ENCODE measurements at regions not wholly inside any gene's neighbourhood (a gene's known extent, or its start where the extent isn't known, plus 50 kb on each side); places are given as distances from the start of the nearest gene placed in this dataset.
A peak's percentile ranks its signal among the peaks of the same experiment; 100 is the strongest.
"Not testable (repeated sequence)": the region's sequence is repeated elsewhere in the genome, so short reads cannot be mapped to it uniquely, and the experiment has no call there.

DNA sequence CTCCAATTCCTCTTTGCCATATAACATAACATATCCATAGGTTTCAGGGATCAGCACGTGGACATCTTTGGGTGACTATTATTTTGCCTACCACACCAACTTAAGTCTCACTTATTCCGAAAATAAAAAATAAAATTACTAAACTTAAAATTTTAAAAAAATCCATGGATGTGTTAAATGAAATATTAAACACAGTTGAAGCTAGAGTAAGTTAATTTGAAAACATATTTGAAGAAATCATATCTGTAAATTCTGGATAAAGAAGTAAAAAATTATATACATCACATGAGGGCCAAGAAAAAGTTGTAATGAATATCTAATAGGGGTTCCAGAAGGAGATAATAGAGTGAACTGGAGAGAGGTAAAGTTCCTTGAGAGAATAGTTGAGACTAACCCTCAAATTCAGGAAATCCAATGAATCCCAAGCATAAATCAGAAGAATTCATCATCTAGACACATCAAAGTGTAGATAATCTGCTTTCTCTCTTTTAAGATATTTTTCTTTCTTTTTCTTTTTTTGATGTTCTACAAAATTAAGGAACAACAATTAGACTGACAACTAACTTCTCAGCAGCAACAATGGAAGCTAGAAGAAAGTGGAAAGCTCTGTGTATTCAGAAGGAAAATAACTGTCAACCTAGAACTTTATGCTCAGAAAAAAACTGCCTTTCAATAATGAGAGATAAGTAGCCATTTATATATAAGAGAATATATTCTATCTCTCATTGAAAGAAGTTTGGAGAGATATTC, 147.4 kb downstream of the ABHD5 start:
- DNase-seq (ENCODE audit: low read depth in 3 of 3): no peak

DNA sequence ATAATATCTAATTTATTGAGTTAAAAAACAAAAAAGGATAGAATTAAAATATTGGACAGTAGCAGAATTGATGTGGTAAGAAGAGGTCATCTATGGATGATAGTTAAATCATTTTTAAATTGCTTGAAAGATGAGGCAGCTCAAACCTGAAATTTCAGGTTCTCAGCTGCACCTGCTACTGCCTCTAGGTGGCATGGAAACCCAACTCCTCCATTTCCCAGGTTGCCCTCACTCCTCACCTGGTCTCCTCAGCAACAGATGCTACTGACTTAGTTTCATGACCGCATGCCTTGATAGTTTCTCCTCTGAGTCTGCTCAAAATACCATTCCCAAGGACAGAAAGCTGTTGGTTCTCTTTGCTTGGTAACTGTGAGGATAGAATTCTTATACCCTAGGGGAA, 148.1 kb downstream of the ABHD5 start:
- no peak for DNase-seq (ENCODE audit: low read depth in 3 of 3)

DNA sequence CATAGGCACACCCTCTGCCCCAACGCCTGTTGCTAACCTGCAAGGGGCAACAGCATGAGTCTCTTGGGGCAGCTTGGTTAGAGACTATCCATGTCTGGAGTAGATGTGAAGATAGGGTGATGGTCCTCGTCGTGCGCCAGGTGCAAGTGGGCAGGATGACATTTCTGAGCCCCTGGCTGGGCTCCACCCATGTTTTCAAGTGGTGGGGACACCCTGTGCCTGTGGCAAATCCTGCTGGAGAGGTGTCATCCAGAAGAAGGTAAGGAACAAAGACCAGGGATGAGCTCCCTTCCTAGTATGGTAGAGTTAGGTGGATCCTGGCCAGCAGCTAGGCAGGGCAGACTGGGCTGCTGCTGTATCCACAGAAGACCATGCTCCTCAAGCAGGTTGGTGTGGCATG, 152.6 kb downstream of the ABHD5 start:
- no peak for DNase-seq (ENCODE audit: low read depth in 3 of 3)

DNA sequence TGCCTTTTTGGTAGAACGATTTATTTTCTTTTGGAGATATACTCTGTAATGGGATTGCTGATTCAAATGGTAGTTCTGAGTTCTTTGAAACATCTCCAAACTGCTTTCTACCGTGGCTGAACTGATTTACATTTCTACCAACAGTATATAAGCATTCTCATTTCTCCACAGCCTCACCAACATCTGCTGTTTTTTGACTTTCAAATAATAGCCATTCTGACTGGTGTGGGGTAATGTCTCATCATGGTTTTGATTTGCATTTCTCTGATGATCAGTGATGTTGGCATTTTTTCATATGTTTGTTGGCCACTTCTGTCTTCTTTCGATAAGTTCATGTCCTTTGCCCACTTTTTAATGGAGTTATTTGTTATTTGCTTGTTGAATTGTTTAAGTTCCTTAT, 154.0 kb downstream of the ABHD5 start:
- DNase-seq (ENCODE audit: low read depth in 3 of 3): no peak

DNA sequence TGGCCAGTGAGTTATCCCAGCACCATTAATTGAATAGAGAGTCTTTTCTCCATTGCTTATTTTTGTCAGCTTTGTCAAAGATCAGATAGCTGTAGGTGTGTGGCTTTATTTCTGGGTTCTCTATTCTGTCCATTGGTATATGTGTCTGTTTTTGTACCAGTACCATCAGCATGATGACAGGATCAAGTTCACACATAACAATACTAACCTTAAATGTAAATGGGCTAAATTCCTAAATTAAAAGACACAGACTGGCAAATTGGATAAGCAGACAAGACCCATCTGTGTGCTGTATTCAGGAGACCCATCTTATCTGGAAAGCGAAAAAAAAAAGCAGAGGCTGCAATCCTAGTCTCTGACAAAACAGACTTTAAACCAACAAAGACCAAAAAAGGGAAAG, 154.8 kb downstream of the ABHD5 start:
- not testable (repeated sequence) for DNase-seq (ENCODE audit: low read depth in 3 of 3)

DNA sequence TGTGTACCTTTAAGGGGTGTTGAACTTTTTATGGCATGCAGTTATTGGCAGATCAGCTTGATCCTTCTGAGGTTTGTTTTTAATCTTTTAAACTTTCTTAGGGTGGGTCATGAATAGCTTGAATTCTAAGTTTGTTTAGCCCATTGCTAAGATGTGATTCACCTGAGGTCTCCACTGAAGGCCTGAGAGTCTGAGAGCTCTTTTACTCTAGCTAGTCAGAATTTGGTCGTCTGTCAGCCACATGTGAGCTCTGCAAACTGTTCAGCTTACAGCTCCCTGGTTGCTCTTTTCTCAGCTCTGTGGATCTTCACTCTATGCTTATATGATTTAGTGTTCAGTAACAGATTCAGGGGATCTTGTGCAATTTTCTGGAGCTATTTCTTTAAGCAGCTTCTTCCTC, 161.3 kb downstream of the ABHD5 start:
- DNase-seq (ENCODE audit: low read depth in 3 of 3): no peak

DNA sequence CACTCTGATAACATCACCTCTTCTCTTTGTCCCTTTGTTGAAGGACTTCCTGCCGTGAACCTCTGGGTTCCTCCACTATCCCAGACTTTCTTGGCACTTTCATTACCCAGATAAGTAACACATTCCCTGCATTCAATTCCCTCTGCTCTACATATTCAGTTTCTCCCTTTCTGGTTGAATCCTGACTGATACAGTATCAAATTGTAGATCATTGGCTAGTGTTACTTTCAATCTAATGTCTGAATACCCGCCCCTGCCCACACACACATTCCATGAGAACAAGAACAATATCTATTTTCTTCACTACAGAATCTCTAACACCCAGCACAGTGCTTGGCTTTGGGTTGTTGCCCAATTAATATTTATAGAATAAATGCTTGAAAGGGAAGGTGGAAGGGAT, 163.5 kb downstream of the ABHD5 start:
- no peak for DNase-seq (ENCODE audit: low read depth in 3 of 3)

DNA sequence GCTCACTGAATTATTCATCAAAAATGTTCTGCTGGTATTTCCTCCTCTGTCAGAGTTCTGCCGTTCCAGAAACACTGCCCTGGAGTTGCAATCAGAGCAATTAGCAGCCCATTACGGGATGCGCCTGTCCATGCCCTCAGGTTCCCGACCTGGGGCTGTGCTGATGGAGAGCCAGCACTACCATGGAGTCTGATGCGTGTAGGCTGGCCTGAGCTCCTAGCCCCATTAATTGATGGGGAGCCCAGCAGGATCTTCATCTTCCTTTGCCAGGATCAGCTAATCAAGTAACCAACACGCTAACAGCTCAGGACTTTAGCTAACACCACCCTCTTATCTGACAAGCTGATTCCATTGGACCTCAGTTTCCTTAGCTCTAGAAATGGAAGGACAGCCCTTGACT, 164.2 kb downstream of the ABHD5 start:
- DNase-seq (ENCODE audit: low read depth in 3 of 3): no peak

DNA sequence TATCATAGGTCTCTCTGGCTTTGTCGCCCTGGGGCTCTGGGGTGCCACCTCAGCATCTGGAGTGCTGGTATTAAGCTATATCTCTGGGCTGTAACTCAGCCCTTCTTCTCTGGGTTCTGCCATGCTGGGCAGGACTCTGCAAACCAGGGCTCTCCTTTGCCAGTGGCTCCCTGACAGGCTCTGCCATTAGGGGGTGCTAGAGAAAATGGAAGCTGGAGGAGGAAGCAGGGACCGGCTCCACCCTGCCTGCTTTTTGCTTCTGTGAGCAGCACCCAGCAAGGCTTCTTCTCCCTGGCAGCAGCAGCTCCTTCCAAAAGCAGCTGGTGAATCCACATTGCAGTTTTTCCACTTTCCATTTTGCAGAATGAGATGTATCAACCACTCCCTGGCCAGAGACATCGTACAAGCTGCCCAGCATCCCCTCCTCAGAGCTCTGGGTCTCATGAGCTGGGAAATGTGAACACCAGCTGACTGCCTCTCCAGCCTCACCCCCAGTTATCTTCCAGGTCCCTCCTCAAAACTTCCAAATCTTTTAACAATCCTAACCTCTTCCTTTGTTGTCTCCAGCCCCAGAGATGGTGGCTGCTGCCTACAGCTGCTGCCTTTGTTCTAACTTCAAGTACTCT, 165.0 kb downstream of the ABHD5 start:
- DNase-seq (ENCODE audit: low read depth in 3 of 3): peak in 1 of 3 experiments; percentile 30

DNA sequence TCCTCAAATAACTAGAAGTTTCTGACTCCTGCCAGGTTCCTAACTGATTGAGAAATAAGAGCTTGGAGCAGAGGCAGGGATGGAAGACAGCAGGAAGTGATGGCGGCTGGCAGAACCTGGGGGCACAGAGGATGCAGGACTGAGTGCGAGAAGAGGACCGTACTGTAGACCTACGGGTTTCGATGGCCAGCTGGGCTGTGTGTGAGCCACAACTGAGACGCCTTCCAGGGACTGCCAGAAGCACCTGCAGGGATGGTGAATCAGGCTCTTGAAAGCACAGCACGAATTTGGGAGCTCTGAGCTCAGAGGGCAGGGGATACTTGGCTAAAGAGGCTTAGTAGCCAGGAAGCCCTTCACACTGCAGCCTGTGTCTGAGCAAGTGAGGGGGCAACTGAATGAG, 165.6 kb downstream of the ABHD5 start:
- DNase-seq (ENCODE audit: low read depth in 3 of 3): no peak

DNA sequence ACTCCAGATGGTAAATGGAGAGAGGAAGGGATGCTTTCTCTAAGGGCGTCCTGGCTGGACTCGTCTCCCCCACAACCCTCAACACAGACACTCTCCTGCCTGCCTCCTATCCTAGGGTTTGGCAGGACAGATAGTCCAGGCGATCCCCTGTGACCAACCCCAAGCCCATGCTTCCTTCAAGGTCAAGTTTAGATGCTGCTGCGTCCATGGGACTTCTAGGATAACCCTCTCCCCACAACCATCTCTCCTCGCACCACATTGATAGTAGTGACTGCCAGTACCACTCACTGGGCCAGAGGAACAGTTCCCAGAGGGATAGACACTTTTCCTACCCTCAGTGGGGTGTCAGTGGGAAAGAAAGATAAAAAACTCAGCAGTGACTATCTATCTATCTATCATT, 166.0 kb downstream of the ABHD5 start:
- DNase-seq (ENCODE audit: low read depth in 3 of 3): no peak

DNA sequence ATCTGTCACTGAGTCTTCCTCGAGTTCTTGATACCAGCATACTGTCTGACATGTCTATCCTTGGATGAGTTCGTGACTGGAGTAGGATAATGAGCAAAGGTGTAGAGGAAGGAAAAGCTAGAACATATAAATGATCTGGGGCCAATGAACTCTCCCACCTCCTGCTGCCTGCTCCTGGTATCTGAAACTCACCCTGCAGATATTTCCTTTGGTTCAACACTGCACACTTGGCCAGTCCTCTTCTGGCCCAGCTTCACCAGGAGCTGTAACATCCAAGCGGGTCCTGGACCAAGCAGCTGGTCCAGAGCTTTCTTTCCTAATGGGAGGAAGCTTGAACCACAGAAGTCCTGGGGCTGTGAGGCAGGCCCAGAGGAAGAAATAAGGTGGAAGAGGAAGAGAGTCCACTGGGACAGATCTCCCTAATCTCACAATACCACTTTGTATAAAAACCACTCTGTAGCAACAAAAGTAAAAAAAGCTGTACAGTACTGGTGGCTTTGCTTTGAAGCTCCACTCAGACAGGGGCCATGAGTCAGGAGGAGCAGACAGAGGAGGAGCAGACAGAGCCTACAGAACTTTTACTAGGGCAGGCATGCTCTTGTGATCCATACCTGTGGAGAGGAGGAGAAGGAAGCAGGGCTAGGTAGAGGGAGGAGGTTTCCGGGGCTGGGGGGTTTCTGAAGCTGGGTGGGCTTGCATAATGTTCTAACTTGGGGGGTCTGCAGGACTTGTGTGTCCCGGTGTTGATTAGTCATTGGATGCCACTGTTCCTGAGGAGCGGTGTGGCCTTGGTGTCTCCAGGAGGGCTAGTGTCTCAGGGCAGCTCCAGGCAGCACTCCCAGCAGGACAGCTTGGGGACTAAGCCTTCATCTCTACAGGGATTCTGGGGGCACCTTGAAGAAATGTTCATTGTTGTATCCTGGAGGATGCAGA, 166.9 kb downstream of the ABHD5 start:
- no peak for DNase-seq (ENCODE audit: low read depth in 3 of 3)

DNA sequence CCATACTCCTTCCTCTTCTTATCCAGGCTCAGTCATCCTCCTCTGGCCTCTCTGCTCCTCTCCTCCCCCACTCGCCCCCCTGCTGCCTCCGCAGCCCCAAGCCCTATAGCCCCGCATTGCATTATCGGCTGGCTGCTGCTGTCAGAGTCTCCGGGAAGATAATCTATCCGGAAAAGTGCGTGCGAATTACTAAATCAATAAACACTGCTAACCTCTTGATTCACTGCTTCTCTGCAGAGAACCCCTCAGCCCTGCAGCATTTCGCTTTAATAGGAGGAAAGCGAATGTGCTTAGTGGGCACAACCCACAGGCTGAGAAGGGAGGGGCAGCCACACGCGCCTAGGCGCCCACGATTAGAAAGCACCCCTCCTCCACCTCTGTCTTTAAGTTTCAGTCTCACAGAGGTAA, 167.6 kb downstream of the ABHD5 start:
- DNase-seq (ENCODE audit: low read depth in 3 of 3): no peak

DNA sequence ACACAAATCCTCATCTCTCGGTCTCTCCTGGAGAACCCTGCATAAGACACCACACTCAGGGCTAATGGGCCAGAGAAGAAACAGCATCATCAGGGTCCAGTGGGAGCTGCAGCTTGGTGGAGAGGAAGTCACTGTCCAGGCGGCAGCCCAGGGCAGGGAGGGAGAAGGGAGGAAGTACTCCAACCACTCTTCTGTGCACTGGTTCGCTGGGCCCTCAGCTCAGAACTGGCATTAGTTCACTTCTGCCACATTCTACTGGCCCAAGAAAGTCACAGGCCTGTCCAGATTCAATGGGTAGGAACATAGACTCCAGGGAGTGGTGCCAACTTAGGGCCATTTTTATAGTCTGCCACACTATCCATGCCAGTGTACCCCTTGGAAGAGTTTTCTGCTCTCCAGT, 169.0 kb downstream of the ABHD5 start:
- no peak for DNase-seq (ENCODE audit: low read depth in 3 of 3)

DNA sequence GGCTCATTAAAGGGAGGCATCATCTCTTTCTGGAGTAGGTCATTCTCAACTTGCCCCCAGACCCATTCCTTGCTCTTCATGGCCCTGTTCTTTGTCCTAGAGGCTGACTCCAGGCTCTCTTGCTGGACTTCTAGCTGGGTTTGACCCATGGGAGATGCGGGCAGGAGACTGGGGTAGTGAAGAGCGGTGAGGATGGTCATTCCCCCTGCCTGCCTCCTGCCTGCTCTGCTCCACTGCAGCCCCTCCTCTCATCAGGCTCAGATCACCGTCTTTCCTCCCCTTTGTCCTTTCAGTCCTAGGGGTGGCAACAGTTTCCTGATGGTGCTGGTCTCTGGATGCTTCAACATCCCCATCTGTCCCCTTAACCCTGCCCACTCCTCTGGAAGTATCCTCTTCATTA, 170.9 kb downstream of the ABHD5 start:
- no peak for DNase-seq (ENCODE audit: low read depth in 3 of 3)

DNA sequence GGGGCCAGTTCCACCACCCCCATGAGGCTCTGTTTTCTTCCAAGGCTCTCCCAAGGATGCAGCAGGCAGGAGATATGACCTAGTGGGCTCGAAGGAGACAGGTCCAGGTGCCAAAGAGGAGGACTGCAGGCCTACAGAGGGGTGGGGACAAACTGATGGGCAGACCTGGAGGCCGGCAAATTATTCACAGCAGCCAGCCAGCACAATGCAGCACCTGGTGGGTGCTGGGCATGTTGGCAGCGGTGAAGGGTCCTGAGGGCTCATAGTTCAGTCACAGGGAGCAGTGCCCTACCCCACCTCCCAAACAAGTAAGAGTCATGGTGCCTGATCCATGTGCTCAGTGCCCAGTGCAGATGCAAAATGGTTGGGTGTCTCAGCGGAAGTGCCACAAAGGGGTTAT, 171.7 kb downstream of the ABHD5 start:
- DNase-seq (ENCODE audit: low read depth in 3 of 3): no peak

DNA sequence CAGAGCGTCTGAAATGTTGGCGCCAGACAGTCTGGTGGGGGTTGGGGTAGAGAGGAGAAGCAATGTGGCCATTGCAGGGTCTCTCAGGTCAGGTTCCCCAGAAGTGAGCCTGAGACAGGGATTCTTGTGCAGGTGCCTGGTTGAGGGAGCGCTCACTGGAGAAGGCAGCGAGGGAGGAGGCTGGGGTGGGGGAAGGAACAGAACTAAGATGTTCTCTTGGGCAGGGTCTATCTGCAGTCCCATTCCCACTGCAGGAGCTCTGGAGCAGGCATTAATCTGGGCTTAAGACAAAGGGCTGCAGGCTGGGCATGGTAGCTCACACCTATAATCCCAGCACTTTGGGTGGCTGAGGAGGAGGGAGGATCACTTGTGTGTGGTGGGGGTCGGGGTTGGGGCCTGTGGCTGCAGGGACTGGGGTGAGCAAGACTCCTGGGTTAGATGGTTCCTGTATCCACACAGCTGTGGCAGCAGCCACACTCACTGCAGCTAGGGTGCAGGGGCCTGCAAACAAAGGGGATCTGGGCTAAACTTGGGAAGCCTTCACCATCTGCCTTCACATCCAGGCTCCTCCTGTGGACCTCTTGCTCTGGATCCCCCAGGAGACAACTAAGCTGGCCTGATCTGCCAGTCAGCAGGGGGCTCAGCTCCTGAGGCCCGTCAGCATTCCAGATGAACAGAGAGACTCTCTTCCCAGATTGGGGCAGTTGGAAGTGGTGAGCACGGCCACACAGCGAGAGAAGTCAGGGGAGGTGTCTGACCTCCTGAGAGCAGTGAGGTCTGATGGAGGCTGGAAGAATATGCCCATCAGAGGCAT, 172.5 kb downstream of the ABHD5 start:
- no peak for DNase-seq (ENCODE audit: low read depth in 3 of 3)

DNA sequence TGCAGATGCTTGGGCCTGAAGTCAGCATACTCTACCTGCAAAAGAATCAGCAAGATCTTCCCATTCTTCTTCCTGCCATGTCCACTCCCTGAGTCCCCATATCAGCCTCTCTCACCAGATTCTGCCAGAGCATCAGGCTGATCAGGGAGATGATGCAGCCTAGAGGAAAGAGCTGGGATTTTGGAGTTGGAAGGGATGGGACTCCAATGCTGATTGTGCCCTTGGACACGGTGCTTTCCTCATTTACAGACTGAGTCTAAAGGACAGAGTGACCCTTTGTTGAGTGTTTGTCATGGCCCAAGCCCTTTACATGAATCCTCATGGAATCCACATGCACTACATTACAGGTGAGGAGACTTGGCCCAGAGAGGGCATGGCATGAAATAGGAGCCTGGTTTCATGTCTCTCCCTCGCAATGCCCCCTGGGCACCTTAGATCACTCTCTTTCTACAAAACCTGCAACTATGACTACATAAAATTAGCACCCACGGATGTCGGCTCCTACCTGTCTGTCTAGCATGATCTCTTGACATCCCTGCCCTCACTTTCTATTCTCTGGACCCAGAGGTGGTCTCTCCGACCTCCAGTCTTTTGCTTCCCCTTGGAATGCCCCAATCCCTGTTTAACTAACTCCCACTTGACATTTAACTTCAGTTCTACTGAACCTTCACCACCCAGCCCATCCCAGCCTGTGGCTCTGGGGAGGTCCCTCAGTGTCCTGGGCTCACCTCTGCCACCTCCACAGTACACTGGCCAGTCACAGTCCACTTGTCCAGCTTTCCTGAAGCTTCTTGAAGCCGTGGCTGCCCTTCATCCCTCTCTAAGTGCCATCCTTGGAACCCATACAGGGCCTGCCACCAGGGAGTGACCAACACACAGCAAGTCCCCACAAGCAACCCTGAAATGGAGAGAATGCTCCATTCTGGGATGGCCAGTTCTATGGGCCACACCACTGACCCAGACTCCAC, 173.5 kb downstream of the ABHD5 start:
- no peak for DNase-seq (ENCODE audit: low read depth in 3 of 3)

DNA sequence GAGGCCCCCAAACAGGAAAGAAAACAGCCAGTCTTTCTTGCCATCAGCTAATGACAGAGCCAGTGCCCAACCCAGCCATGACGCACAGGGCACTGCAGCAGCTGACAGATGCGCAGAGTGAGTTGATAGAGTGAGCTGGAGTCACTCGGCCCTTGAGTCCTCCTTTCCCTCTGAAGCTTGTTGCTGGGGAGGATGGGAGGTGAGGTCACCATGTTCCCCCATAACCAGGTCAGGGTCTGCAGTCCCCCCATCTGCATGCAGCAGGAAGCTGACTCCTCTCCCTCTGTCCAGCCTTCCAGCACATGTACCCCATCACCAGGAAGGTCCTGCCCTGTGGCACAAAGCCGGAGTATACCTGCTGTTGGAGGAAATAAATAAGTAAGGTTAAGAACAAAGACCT, 174.6 kb downstream of the ABHD5 start:
- no peak for DNase-seq (ENCODE audit: low read depth in 3 of 3)

DNA sequence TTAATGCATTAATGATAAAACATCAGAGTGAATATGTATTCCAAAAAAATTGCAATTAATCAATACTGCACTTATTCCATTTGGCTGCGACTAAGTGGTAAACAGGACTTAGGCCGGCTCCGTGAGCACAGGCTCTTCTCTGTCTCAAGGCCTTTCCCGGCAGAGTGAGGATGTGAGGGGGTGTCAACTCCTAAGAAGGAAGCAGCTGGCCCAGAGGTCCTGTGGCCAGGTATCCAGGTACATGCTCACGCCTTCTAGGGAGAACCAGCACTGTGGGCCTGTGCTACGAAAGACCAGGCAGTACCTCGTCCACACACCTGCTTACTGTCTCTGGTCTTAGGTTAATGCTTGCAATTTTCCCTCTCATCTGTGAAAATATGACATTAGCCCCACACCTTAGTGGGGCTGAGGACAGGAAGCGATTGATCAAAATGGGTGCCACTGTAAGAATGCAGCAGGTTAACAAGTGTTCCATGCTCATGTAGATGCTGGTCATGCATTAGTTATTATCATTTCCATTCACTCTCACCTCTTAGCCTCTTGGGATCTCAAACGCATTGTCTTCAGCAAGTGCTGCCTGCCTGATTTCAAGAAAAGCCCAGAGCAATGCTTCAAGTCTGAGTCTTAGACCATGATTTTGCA, 175.3 kb downstream of the ABHD5 start:
- no peak for DNase-seq (ENCODE audit: low read depth in 3 of 3)
